SK-N-SH (cell line): ENCODE measurements at regions not wholly inside any gene's neighbourhood (a gene's known extent, or its start where the extent isn't known, plus 50 kb on each side); places are given as distances from the start of the nearest gene placed in this dataset.

Source experiments
- CTCF ChIA-PET: fragments of 300-600, 350-600 bp; formaldehyde crosslinking; extraction: SDS; loops from one replicate; lab custom pipeline; 2021; lab: Yijun Ruan, JAX
- POLR2A ChIA-PET: fragments of 350-600 bp; sonication (Branson Sonifier 250); formaldehyde crosslinking; extraction: SDS; loops from one replicate; lab custom pipeline; 2020; ENCODE audit warnings: antibody characterized with exemption, inconsistent platforms; lab: Yijun Ruan, JAX
- DNase-seq: peaks from one replicate; pipeline ENCODE4 v3.0.0; 2012
- H2AFZ ChIP-seq: fragments of 200-600 bp; sonication (generic); 2 replicates; pipeline ENCODE4 v1.8.1; 2016; ENCODE audit warnings: antibody characterized with exemption, mild to moderate bottlenecking, low read depth
- H3F3A ChIP-seq: fragments of 200-600 bp; sonication (generic); replicated peaks from 2 replicates; pipeline ENCODE3; 2016; ENCODE audit warnings: antibody characterized with exemption, mild to moderate bottlenecking; ENCODE audit not compliant: insufficient read depth
- H3K27ac ChIP-seq, 2 experiments: fragments of 200-500 bp in 1 of 2; fragments of 200-600 bp in 1 of 2; sonication (Bioruptor generic) in 1 of 2; sonication (generic), shearing (Covaris generic) in 1 of 2; 2 replicates each; pipeline versions ENCODE4 v1.5.1 to v1.6.1; 2014 to 2016; ENCODE audit warnings: low read depth in 2 of 2, inconsistent platforms in 1 of 2, low read length in 1 of 2, mild to moderate bottlenecking in 1 of 2, mixed read lengths in 1 of 2
- H3K27me3 ChIP-seq: fragments of 200-600 bp; sonication (generic), shearing (Covaris generic); 2 replicates; pipeline ENCODE4 v1.6.1; 2016; ENCODE audit warnings: mixed run types; ENCODE audit not compliant: insufficient read depth
- H3K36me3 ChIP-seq, 2 experiments: fragments of 200-500 bp in 1 of 2; fragments of 200-600 bp in 1 of 2; sonication (Bioruptor generic) in 1 of 2; sonication (generic) in 1 of 2; replicated peaks in 1 of 2; 2 replicates each; pipeline versions ENCODE3 to v1.5.1; 2014 to 2016; ENCODE audit warnings: low read length in 1 of 2, mild to moderate bottlenecking in 1 of 2; ENCODE audit not compliant: insufficient read depth in 2 of 2, control insufficient read depth in 1 of 2
- H3K4me1 ChIP-seq, 2 experiments: fragments of 200-500 bp in 1 of 2; fragments of 200-600 bp in 1 of 2; sonication (Bioruptor generic) in 1 of 2; sonication (generic), shearing (Covaris generic) in 1 of 2; 2 replicates each; pipeline versions ENCODE4 v1.5.1 to v1.6.1; 2014 to 2016; ENCODE audit warnings: low read depth in 1 of 2, low read length in 1 of 2, mixed run types in 1 of 2; ENCODE audit not compliant: insufficient read depth in 2 of 2, control insufficient read depth in 1 of 2
- H3K4me2 ChIP-seq: fragments of 200-600 bp; sonication (generic), shearing (Covaris generic); 2 replicates; pipeline ENCODE4 v1.6.1; 2017; ENCODE audit warnings: mixed run types
- H3K4me3 ChIP-seq, 2 experiments: fragments of 200-500 bp in 1 of 2; fragments of 200-600 bp in 1 of 2; sonication (Bioruptor generic) in 1 of 2; sonication (generic), shearing (Covaris generic) in 1 of 2; 2 replicates each; pipeline versions ENCODE4 v1.5.1 to v1.8.1; 2014 to 2016; ENCODE audit warnings: low read depth in 2 of 2, inconsistent platforms in 1 of 2, low read length in 1 of 2, mild to moderate bottlenecking in 1 of 2, mixed read lengths in 1 of 2, moderate library complexity in 1 of 2
- H3K79me2 ChIP-seq: fragments of 200-600 bp; sonication (generic); 2 replicates; pipeline ENCODE4 v1.8.1; 2017; ENCODE audit warnings: mild to moderate bottlenecking; ENCODE audit not compliant: insufficient read depth
- H3K9ac ChIP-seq: fragments of 200-600 bp; sonication (generic); 2 replicates; pipeline ENCODE4 v1.6.1; 2017; ENCODE audit warnings: mixed run types
- H3K9me2 ChIP-seq: fragments of 200-600 bp; sonication (generic); 2 replicates; pipeline ENCODE4 v1.6.1; 2017; ENCODE audit warnings: mixed run types
- H3K9me3 ChIP-seq: fragments of 200-600 bp; sonication (generic); 2 replicates; pipeline ENCODE4 v1.6.1; 2017; ENCODE audit warnings: mixed run types, mild to moderate bottlenecking, moderate library complexity
- H4K20me1 ChIP-seq: fragments of 200-600 bp; sonication (generic); 2 replicates; pipeline ENCODE4 v1.6.1; 2017; ENCODE audit warnings: mild to moderate bottlenecking, mixed run types; ENCODE audit not compliant: insufficient read depth
- FOSL2 ChIP-seq: IDR thresholded peaks from 2 replicates; pipeline ENCODE4 v1.4.0; 2012; ENCODE audit warnings: low read depth, mild to moderate bottlenecking, moderate library complexity, borderline replicate concordance
- FOXJ3 ChIP-seq: sonication (generic); formaldehyde crosslinking; IDR thresholded peaks from 2 replicates; pipeline ENCODE4 v1.5.1; 2020; ENCODE audit warnings: mild to moderate bottlenecking, missing genetic modification reagents
- FOXM1 ChIP-seq: IDR thresholded peaks from 2 replicates; pipeline ENCODE4 v1.4.0; 2012; ENCODE audit warnings: low read depth, mild to moderate bottlenecking
- GATA2 ChIP-seq: sonication (generic); formaldehyde crosslinking; IDR thresholded peaks from 2 replicates; pipeline ENCODE4 v1.5.0; 2020; ENCODE audit warnings: mild to moderate bottlenecking, missing genetic modification reagents
- MAX ChIP-seq: IDR thresholded peaks from 2 replicates; pipeline ENCODE4 v1.4.0; 2012; ENCODE audit warnings: low read depth
- MXI1 ChIP-seq: IDR thresholded peaks from 2 replicates; pipeline ENCODE4 v1.6.1; 2012; ENCODE audit warnings: mild to moderate bottlenecking, low read depth, low read length, improper control_type of control experiment
- NRF1 ChIP-seq: IDR thresholded peaks from 2 replicates; pipeline ENCODE4 v1.6.1; 2012; ENCODE audit warnings: low read depth, mild to moderate bottlenecking, low read length
- RFX5 ChIP-seq: IDR thresholded peaks from 2 replicates; pipeline ENCODE4 v1.6.1; 2012; ENCODE audit warnings: mild to moderate bottlenecking, improper control_type of control experiment, low read length
- RXRA ChIP-seq: IDR thresholded peaks from 2 replicates; pipeline ENCODE4 v1.4.0; 2012; ENCODE audit warnings: low read depth, mild to moderate bottlenecking, borderline replicate concordance
- TAF1 ChIP-seq: IDR thresholded peaks from 2 replicates; pipeline ENCODE4 v1.6.1; 2012; ENCODE audit warnings: low read depth, mild to moderate bottlenecking, low read length, moderate library complexity, borderline replicate concordance
- TCF12 ChIP-seq: IDR thresholded peaks from 2 replicates; pipeline ENCODE4 v1.4.0; 2012
- TEAD4 ChIP-seq: IDR thresholded peaks from 2 replicates; pipeline ENCODE4 v1.4.0; 2012; ENCODE audit warnings: mild to moderate bottlenecking, borderline replicate concordance; ENCODE audit not compliant: insufficient read depth
- YY1 ChIP-seq: IDR thresholded peaks from 2 replicates; pipeline ENCODE4 v1.4.0; 2012; ENCODE audit warnings: low read depth, mild to moderate bottlenecking
- ZBTB33 ChIP-seq: IDR thresholded peaks from 2 replicates; pipeline ENCODE4 v1.4.0; 2012; ENCODE audit warnings: low read depth, borderline replicate concordance
- WGBS: methylation state at CpG from one replicate; pipeline ENCODE4 v1.1.6; 2017; ENCODE audit warnings: low lambda C conversion rate; 5-methylcytosine and 5-hydroxymethylcytosine counted together
- TF ChIP-seq, protein P1 (sequence below): fragments of 150-350 bp; IDR thresholded peaks from 2 replicates; pipeline ENCODE4 v1.6.1; 2017; ENCODE audit warnings: antibody characterized with exemption, low read length, low read depth, borderline replicate concordance
- TF ChIP-seq, protein P2 (sequence below): fragments of 150-350 bp; IDR thresholded peaks from 2 replicates; pipeline ENCODE4 v1.6.1; 2016; ENCODE audit warnings: mild to moderate bottlenecking, low read depth, low read length

DNA sequence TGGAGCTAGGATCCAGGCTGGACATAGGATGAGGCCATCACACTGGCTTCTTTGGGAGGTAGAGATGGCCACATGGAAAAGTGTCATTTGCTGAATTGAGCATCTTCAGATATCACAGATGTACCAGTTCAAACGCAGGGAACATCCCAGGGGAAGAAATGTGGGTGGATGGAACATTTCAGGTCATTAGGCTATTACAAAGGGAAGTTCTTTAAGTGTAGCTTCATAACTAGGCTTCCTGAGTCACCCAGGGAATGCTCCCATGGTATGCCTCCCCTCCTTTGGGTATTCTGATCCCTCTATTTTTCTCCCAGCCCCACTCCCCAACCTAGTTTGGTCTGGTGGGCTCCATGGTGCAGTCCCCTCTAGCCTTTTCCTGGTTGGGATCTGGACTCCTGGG, 69.8 kb upstream of the IRX3 start:
- Histone ChIP-seq H4K20me1 (no peaks in the 10 kb centered on the region), H3K27me3 (no peaks in the 10 kb centered on the region; the same call in 1 of the 2 replicates), H3K4me3 (no peak overlapping the region), H3K9me2 (no peaks in the 10 kb centered on the region), H3K36me3 (no peaks in the 10 kb centered on the region), H3K9ac (no peak overlapping the region), H3K9me3 (no peaks in the 10 kb centered on the region), H3K4me2 (no peak overlapping the region), H2AFZ (no peak overlapping the region), H3F3A (no peaks in the 10 kb centered on the region), H3K27ac (no peak overlapping the region), H3K79me2 (no peaks in the 10 kb centered on the region), H3K4me1 (no peaks in the 10 kb centered on the region)
- no peak for DNase-seq
- TF ChIP-seq YY1: no peak
- TF ChIP-seq FOXJ3 (CRISPR knock-in tag): no peak
- no peak for TF ChIP-seq TEAD4
- TF ChIP-seq, protein P1, sequence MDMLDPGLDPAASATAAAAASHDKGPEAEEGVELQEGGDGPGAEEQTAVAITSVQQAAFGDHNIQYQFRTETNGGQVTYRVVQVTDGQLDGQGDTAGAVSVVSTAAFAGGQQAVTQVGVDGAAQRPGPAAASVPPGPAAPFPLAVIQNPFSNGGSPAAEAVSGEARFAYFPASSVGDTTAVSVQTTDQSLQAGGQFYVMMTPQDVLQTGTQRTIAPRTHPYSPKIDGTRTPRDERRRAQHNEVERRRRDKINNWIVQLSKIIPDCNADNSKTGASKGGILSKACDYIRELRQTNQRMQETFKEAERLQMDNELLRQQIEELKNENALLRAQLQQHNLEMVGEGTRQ: no peak
- no peak for TF ChIP-seq TCF12
- TF ChIP-seq GATA2: no peak
- TF ChIP-seq TAF1: no peak
- TF ChIP-seq, protein P2, sequence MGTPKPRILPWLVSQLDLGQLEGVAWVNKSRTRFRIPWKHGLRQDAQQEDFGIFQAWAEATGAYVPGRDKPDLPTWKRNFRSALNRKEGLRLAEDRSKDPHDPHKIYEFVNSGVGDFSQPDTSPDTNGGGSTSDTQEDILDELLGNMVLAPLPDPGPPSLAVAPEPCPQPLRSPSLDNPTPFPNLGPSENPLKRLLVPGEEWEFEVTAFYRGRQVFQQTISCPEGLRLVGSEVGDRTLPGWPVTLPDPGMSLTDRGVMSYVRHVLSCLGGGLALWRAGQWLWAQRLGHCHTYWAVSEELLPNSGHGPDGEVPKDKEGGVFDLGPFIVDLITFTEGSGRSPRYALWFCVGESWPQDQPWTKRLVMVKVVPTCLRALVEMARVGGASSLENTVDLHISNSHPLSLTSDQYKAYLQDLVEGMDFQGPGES: no peak
- TF ChIP-seq MAX: no peak
- TF ChIP-seq FOSL2: no peak
- TF ChIP-seq ZBTB33: no peak
- no peak for TF ChIP-seq FOXM1
- TF ChIP-seq NRF1: no peak
- no peak for TF ChIP-seq MXI1
- no peak for TF ChIP-seq RFX5
- no peak for TF ChIP-seq RXRA
- ChIA-PET POLR2A (no interaction called here), CTCF (no interaction called here)
- 0% methylated on average over 1 of the region's 1 CpG for WGBS
